RCC 7860 (cell line): ENCODE measurements at regions not wholly inside any gene's neighbourhood (a gene's known extent, or its start where the extent isn't known, plus 50 kb on each side); places are given as distances from the start of the nearest gene placed in this dataset.

Source experiments
- DNase-seq: peaks from one replicate; pipeline ENCODE4 v3.0.0-alpha.2; 2015; ENCODE audit warnings: low spot score
- FAIRE-seq: peaks from 2 replicates; lab custom pipeline; 2012; peaks lifted over from hg19 to GRCh38; lab: Jason Lieb, UNC

GRCh38 chr3:64865839-64866570 is 178.2 kb upstream of the ADAMTS9 start:
- FAIRE-seq (no peak), DNase-seq (no peak)

DNA sequence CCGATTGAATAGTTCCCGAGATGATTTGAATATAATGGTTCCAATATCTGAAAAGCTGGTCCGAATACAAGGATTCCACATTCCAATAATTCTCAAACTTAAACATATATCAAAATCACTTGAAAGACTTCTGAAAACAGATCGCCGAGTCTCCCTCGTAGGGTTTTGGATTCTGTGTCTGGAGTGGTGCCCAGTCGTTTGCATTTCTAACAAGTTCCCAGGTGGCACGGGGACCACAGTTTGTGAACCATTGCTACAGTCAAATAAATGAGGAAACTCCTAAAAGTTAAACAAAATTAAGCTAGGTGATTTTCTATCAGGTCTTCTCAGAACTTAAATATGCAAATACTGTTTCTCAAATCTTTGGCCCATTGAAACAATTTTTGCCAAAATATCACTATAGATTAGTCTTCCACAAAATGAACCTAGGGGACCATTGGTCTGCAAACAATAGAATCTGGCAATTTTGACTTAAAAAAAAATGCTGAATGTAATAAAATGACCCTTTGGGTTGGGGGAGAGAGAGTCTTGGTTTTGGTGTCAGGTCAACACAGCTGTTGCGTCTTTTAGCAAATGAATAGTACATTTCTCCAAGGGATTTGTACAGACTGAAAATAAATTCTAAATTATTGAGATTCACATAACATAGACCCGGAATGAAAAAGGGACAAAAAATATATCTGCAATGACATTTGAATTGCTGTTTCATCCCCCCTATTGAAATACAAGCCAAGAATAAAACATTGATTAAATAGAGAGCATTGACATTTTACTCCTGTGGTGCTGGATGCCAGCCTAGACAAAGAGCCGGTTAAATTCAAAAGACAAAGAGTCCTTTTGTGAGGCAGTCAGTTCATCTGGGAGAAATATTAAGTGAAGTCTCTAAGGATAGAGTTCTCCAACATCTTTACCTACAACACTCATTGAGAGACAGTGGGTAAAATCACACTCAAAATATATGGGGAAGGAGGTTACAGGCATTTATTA is 175.7 kb upstream of the ADAMTS9 start:
- DNase-seq (no peak), FAIRE-seq (no peak)

- DNase-seq (no peak), FAIRE-seq (no peak)
Measured at GRCh38 chr3:64861684-64862083, 173.9 kb upstream of the ADAMTS9 start.

GRCh38 chr3:64860536-64860870 is 172.7 kb upstream of the ADAMTS9 start:
- FAIRE-seq (no peak), DNase-seq (no peak)

GRCh38 chr3:64859625-64860535 is 172.1 kb upstream of the ADAMTS9 start:
- DNase-seq, result peak; percentile 18
- no peak for FAIRE-seq

- DNase-seq, result no peak
- FAIRE-seq, result no peak
Measured at GRCh38 chr3:64856977-64857516, 169.2 kb upstream of the ADAMTS9 start.

GRCh38 chr3:64856106-64856505 is 168.3 kb upstream of the ADAMTS9 start:
- DNase-seq, result no peak
- FAIRE-seq, result no peak

DNA sequence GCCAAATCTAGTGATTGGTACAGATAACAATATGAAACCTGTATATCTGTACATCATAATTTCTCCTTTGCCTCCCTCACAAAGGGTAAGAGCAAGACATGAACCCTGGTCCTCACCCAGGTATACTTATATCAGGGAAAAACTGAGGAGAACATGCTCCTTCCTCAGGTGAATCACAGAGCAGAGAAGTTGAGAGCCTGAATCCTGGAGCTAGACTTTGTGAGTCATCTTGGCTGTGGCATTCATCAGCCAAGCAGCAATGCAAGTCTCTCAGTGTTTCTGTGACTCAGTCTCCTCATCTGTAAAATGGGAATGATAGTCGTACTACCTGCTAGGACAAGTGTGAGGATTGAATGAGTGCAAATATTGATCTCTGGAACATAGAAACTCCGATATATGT is 165.7 kb upstream of the ADAMTS9 start:
- no peak for FAIRE-seq
- DNase-seq, result peak; percentile 19

- FAIRE-seq, result no peak
Measured at GRCh38 chr3:64852738-64853137, 164.9 kb upstream of the ADAMTS9 start.

DNA sequence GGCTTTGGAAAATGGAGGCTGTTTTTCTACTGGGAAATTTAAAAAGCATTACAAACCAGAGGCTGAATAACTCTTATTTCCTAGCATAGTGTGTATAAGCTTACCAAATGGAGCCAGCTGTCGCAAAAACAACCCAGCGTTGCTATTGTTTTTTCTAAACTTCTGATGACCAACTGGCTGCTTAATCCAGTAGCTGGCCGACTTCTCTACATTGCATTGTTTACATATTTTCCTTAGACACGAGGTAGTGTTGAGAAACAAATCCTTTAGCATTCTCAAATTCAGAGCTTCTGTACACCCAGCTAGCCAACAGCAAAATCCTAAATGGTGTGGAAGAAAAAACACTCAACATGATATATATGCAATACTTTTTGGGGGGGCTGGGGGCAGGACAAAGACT is 161.0 kb upstream of the ADAMTS9 start:
- DNase-seq (no peak), FAIRE-seq (no peak)

More at GRCh38 chr3:64852738-64853137, 164.9 kb upstream of the ADAMTS9 start:
- DNase-seq, result no peak

GRCh38 chr3:64848127-64848800 is 160.5 kb upstream of the ADAMTS9 start:
- DNase-seq, result no peak
- FAIRE-seq, result no peak

GRCh38 chr3:64844558-64844957 is 156.8 kb upstream of the ADAMTS9 start:
- DNase-seq (no peak), FAIRE-seq (no peak)

DNA sequence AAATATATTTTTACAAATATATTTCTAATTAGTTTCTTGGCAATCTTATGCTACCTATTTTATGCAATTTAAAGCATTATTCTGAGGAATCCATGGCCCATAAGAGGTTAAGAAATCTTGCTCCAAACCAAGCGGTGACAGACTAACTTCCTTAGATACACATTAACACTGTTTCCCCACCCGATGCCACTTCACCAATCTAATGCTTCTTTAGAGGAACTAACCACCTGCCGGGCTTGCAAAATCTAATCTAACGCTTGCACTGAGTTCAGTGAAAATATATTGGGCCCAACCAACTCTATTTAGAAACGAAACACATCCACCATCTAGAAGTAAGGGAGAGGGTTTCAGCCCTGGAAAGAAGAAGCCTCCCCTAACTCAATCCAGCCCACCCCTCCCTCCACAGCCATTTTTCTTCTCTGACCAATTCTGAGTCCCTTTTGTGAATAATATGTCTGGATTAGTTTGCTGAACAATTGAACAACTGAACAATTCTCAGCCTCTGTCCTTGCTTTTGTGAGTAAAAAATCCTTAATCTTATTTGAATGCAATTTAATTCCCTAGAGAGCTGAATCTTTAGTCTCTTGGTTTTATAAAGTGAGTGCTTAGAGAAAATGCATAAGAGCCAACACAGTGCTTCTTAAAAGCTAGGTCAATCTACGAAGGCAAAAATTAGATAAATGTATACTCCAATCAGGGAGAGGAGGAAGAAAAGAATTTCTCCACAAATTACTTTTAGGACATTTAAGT is 150.4 kb upstream of the ADAMTS9 start:
- FAIRE-seq (no peak), DNase-seq (no peak)

DNA sequence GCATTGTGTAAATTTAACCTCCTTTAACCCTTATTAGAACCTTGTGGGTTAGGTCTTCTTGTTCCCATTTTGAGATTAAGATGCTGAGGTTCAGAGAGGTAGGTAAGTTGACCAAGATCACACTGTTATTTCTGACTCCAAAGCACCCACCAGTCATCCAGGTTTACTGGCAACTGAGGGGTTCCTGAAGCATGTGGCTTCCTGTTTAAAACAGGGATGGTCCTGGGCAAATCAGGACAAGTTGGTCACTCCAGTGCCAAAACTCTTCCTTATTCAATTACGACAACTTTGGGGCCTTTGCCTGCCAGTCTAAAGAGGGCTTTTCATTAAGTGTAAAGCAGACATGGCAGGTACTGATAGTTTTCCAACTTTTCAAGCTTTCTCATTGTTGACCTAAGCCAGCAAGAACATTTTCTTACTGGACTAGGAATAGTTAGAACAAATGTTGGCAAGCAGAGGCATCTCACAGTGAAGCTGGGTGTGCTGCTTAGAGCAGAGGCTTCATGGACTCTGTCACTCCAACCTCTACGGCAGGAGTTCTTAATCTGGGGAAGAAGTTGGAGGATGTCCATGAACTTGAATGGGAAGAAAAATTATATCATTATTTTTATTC is 149.4 kb upstream of the ADAMTS9 start:
- DNase-seq, result no peak
- no peak for FAIRE-seq

DNA sequence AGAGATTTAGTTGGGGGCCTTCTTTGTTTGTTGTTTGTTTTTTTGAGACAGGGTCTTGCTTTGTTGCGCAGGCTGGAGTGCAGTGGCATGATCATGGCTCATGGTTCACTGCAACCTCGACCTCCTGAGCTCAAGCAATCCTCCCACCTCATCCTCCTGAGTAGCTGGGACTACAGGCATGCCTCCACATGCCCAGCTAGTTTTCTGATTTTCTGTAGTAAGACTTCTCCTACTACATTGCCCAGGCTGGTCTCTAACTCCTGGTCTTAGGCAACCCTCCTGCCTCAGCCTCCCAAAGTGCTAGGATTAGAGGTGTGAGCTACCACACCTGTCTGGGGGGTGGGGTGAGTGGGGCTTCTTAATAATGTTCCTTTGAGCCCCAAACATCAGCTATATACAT is 148.3 kb upstream of the ADAMTS9 start:
- DNase-seq, result no peak
- no peak for FAIRE-seq

GRCh38 chr3:64832098-64832497 is 144.3 kb upstream of the ADAMTS9 start:
- no peak for FAIRE-seq
- DNase-seq, result no peak

DNA sequence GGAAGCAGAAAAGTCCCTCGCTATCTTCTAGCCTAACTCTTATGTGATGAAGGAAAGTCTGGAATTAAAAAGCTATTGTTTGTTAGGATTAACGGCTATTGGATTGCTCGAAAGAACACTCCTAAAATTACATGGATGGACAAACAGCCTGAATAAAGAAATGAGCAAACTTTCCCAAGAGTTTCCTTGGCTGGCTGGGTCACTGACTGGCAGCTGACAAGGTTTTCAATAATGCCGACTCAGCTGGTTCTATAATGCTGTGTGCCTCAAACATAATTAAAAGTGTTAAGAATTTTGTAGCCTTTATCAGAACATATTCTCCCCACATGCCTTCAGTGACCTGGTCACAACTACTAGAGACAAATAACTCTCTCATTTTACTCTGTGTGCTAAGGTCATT is 142.9 kb upstream of the ADAMTS9 start:
- FAIRE-seq (no peak), DNase-seq (no peak)

- DNase-seq (no peak), FAIRE-seq (no peak)
Measured at GRCh38 chr3:64829331-64829730, 141.5 kb upstream of the ADAMTS9 start.

DNA sequence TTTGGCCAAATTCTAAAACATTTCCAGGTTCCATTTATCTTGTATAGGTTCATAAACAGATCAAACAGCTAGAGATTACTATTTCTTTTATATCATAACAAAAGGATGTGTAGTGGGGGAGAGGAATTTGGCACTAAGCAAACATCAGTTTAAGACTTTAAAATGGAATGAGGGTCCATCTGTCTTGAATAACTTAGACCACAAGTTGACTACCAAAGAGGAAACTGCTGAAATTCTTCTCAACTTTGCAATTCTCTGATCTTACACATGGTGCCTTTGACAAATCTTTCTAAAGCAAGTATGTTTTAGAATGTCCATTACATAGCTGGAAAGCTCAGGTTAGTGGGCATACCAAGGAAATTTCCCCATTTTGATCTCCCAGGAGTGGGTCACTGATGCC is 140.5 kb upstream of the ADAMTS9 start:
- no peak for FAIRE-seq
- no peak for DNase-seq
